HEK293T (cell line): ENCODE measurements at regions not wholly inside any gene's neighbourhood (a gene's known extent, or its start where the extent isn't known, plus 50 kb on each side); places are given as distances from the start of the nearest gene placed in this dataset.

Experiments
- CTCF ChIA-PET: fragments of 350-600 bp; formaldehyde crosslinking; extraction: SDS; loops from one replicate; lab custom pipeline; 2021; ENCODE audit warnings: antibody characterized with exemption, inconsistent platforms; lab: Yijun Ruan, JAX
- POLR2A ChIA-PET: fragments of 350-600 bp; formaldehyde crosslinking; extraction: SDS; loops from one replicate; lab custom pipeline; 2020; ENCODE audit warnings: antibody characterized with exemption, inconsistent platforms; lab: Yijun Ruan, JAX
- DNase-seq: peaks from one replicate; pipeline ENCODE4 v3.0.0; 2012; ENCODE audit warnings: mixed read lengths; ENCODE audit errors: extremely low spot score
- ARNT ChIP-seq: fragments of 450-650 bp; IDR thresholded peaks from 2 replicates; pipeline ENCODE4 v1.6.1; 2017; ENCODE audit warnings: mild to moderate bottlenecking
- BHLHE40 ChIP-seq: fragments of 450-650 bp; IDR thresholded peaks from 2 replicates; pipeline ENCODE4 v1.6.1; 2016; ENCODE audit warnings: mild to moderate bottlenecking, moderate library complexity, borderline replicate concordance
- CTBP1 ChIP-seq: fragments of 450-650 bp; IDR thresholded peaks from 2 replicates; pipeline ENCODE4 v1.6.1; 2016; ENCODE audit warnings: borderline replicate concordance
- ELF4 ChIP-seq: fragments of 450-650 bp; IDR thresholded peaks from 2 replicates; pipeline ENCODE4 v1.6.1; 2017; ENCODE audit warnings: antibody characterized with exemption
- FOXA1 ChIP-seq: fragments of 450-650 bp; IDR thresholded peaks from 2 replicates; pipeline ENCODE4 v1.6.1; 2016; ENCODE audit warnings: mild to moderate bottlenecking
- FOXK2 ChIP-seq: fragments of 450-650 bp; IDR thresholded peaks from 2 replicates; pipeline ENCODE4 v1.6.1; 2016; ENCODE audit warnings: mild to moderate bottlenecking
- FOXM1 ChIP-seq: fragments of 450-650 bp; IDR thresholded peaks from 2 replicates; pipeline ENCODE4 v1.6.1; 2017; ENCODE audit warnings: mild to moderate bottlenecking, borderline replicate concordance
- HDGF ChIP-seq: fragments of 450-650 bp; IDR thresholded peaks from 2 replicates; pipeline ENCODE4 v1.6.1; 2017; ENCODE audit warnings: antibody characterized with exemption, borderline replicate concordance
- L3MBTL2 ChIP-seq: fragments of 450-650 bp; conservative IDR thresholded peaks from 2 replicates; pipeline ENCODE4 v1.6.1; 2016; ENCODE audit warnings: mild to moderate bottlenecking
- LEF1 ChIP-seq: fragments of 450-650 bp; IDR thresholded peaks from 2 replicates; pipeline ENCODE4 v1.6.1; 2017; ENCODE audit warnings: mild to moderate bottlenecking, borderline replicate concordance
- NFRKB ChIP-seq: fragments of 450-650 bp; IDR thresholded peaks from 2 replicates; pipeline ENCODE4 v1.6.1; 2016; ENCODE audit warnings: mild to moderate bottlenecking, moderate library complexity
- PKNOX1 ChIP-seq: fragments of 450-650 bp; IDR thresholded peaks from 2 replicates; pipeline ENCODE4 v1.6.1; 2016
- SP1 ChIP-seq: fragments of 450-650 bp; IDR thresholded peaks from 2 replicates; pipeline ENCODE4 v1.6.1; 2017
- SUZ12 ChIP-seq: fragments of 450-650 bp; IDR thresholded peaks from 2 replicates; pipeline ENCODE4 v1.6.1; 2016; ENCODE audit warnings: mild to moderate bottlenecking
- TARDBP ChIP-seq: fragments of 450-650 bp; IDR thresholded peaks from 2 replicates; pipeline ENCODE4 v1.6.1; 2016
- ZNF384 ChIP-seq: fragments of 450-650 bp; IDR thresholded peaks from 2 replicates; pipeline ENCODE4 v1.6.1; 2016

- CTCF ChIA-PET = no interaction called here
- DNase-seq = no peak
- TF ChIP-seq L3MBTL2 (no peak), ELF4 (no peak), SP1 (no peak), NFRKB (no peak), FOXK2 (no peak), FOXM1 (no peak), SUZ12 (no peak), BHLHE40 (no peak), TARDBP (no peak), CTBP1 (no peak), HDGF (no peak), ARNT (no peak), ZNF384 (no peak), PKNOX1 (no peak), LEF1 (no peak)
- POLR2A ChIA-PET = no interaction called here
Observed at GRCh38 chr22:27433585-27434190, 367.9 kb downstream of the MN1 start.

DNA sequence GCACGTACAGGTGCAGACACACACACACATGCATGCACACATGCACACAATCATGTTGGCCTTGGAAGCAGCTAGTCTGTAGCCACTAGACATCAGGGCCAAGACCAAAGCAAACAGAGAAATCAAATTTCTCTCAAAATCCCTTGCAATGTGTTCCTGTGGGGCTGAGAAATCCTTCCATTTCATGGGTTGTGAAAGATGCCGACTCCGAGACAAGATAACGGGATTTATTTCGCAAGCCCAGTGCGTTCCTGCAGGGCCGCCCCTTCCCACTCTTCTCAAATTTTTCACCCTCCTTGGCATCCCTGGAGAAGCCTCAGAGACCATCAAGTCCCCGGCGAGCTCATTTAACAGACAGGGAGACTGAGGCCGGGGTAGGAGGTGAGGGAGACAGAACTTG, 366.7 kb downstream of the MN1 start:
- CTCF ChIA-PET = no interaction called here
- no peak for DNase-seq
- TF ChIP-seq CTBP1 (no peak), FOXM1 (no peak), NFRKB (no peak), SP1 (no peak), FOXK2 (no peak), L3MBTL2 (no peak), ARNT (no peak), BHLHE40 (no peak), TARDBP (no peak), LEF1 (no peak), ZNF384 (no peak), SUZ12 (no peak), HDGF (no peak), FOXA1 (no peak), ELF4 (no peak)
- POLR2A ChIA-PET = no interaction called here

- POLR2A ChIA-PET = no interaction called here
- DNase-seq = no peak
- TF ChIP-seq FOXA1 = no peak
- TF ChIP-seq SUZ12 = no peak
- no peak for TF ChIP-seq BHLHE40
- TF ChIP-seq ELF4 = no peak
- TF ChIP-seq LEF1 = no peak
- no peak for TF ChIP-seq L3MBTL2
- TF ChIP-seq HDGF = no peak
- TF ChIP-seq CTBP1 = no peak
- CTCF ChIA-PET = no interaction called here
Observed at GRCh38 chr22:27435844-27436576, 365.5 kb downstream of the MN1 start.

- TF ChIP-seq CTBP1 = no peak
- TF ChIP-seq FOXK2 = no peak
- no peak for TF ChIP-seq ZNF384
- no peak for TF ChIP-seq TARDBP
- no peak for TF ChIP-seq PKNOX1
- TF ChIP-seq NFRKB = no peak
- TF ChIP-seq SUZ12 = no peak
- no peak for TF ChIP-seq BHLHE40
- TF ChIP-seq FOXA1 = no peak
- TF ChIP-seq L3MBTL2 = no peak
- CTCF ChIA-PET = no interaction called here
- POLR2A ChIA-PET = no interaction called here
- no peak for DNase-seq
Observed at GRCh38 chr22:27436591-27436990, 365.0 kb downstream of the MN1 start.

- CTCF ChIA-PET = no interaction called here
- TF ChIP-seq PKNOX1 (no peak), SP1 (no peak), TARDBP (no peak), ARNT (no peak), SUZ12 (no peak), BHLHE40 (no peak), FOXA1 (no peak), HDGF (no peak)
- DNase-seq = no peak
- POLR2A ChIA-PET = no interaction called here
Observed at GRCh38 chr22:27437570-27437969, 364.0 kb downstream of the MN1 start.

- TF ChIP-seq HDGF (no peak), L3MBTL2 (no peak), FOXA1 (no peak), SP1 (no peak), PKNOX1 (no peak), ARNT (no peak), FOXK2 (no peak), ZNF384 (no peak), TARDBP (no peak), LEF1 (no peak), ELF4 (no peak), CTBP1 (no peak)
- DNase-seq = no peak
- ChIA-PET CTCF (interaction anchor here (0.7 kb wide), 1 partner anchor 239 kb away, joined by 3 read pairs; no protein-coding TSS in a partner anchor), POLR2A (no interaction called here)
Observed at GRCh38 chr22:27438271-27438980, 363.1 kb downstream of the MN1 start.
